ENCODE measurements at regions not wholly inside any gene's neighbourhood (a gene's known extent, or its start where the extent isn't known, plus 50 kb on each side); places are given as distances from the start of the nearest gene placed in this dataset.

- no peak for TF ChIP-seq CTCF (IDR thresholded peaks at IDR 0.05; ENCODE audit: low read depth, low read length)
- no peak overlapping the region for H3K4me3 ChIP-seq (ENCODE audit: low read depth, low read length)
Measured at GRCh38 chr7:1344421-1344820, 111.7 kb downstream of the UNCX start.

GRCh38 chr7:1344981-1345701, 112.5 kb downstream of the UNCX start:
- no peak for TF ChIP-seq CTCF (IDR thresholded peaks at IDR 0.05; ENCODE audit: low read depth, low read length)

GRCh38 chr7:1345796-1346755, 113.2 kb downstream of the MICALL2 start:
- TF ChIP-seq CTCF (IDR thresholded peaks at IDR 0.05; ENCODE audit: low read depth, low read length) = no peak
- H3K4me3 ChIP-seq (ENCODE audit: low read depth, low read length) = no peak overlapping the region

More at GRCh38 chr7:1344981-1345701, 112.5 kb downstream of the UNCX start:
- no peak overlapping the region for H3K4me3 ChIP-seq (ENCODE audit: low read depth, low read length)

GRCh38 chr7:1346851-1347250, 112.4 kb downstream of the MICALL2 start:
- no peak overlapping the region for H3K4me3 ChIP-seq (ENCODE audit: low read depth, low read length)
- no peak for TF ChIP-seq CTCF (IDR thresholded peaks at IDR 0.05; ENCODE audit: low read depth, low read length)

- no peak overlapping the region for H3K4me3 ChIP-seq (ENCODE audit: low read depth, low read length)
- no peak for TF ChIP-seq CTCF (IDR thresholded peaks at IDR 0.05; ENCODE audit: low read depth, low read length)
Measured at GRCh38 chr7:1348096-1348822, 111.0 kb downstream of the MICALL2 start.

- TF ChIP-seq CTCF (IDR thresholded peaks at IDR 0.05; ENCODE audit: low read depth, low read length) = no peak
- no peak overlapping the region for H3K4me3 ChIP-seq (ENCODE audit: low read depth, low read length)
Measured at GRCh38 chr7:1348823-1349335, 110.4 kb downstream of the MICALL2 start.

Measured in WI38 (cell line).